ENCODE measurements at regions not wholly inside any gene's neighbourhood (a gene's known extent, or its start where the extent isn't known, plus 50 kb on each side); places are given as distances from the start of the nearest gene placed in this dataset.

GRCh38 chr1:22326931-22327330 lies 124.7 kb upstream of the ZBTB40 start:
- no peak for TF ChIP-seq MAFK (IDR thresholded peaks at IDR 0.05; ENCODE audit: low read depth, low read length)
- no peak for TF ChIP-seq CEBPB (IDR thresholded peaks at IDR 0.05; ENCODE audit: low read depth, low read length)
- no peak for TF ChIP-seq RNF2 (IDR thresholded peaks at IDR 0.05; ENCODE audit: borderline replicate concordance, low read depth, low read length, missing control alignments, poor library complexity, severe bottlenecking)
- TF ChIP-seq CBX8 (IDR thresholded peaks at IDR 0.05; ENCODE audit: borderline replicate concordance, low read depth, low read length), result no peak
- TF ChIP-seq POU5F1 (IDR thresholded peaks at IDR 0.05; ENCODE audit: low read depth, low read length), result no peak
- TF ChIP-seq RBBP5 (IDR thresholded peaks at IDR 0.05; ENCODE audit: borderline replicate concordance, low read depth, low read length), result no peak
- TF ChIP-seq KDM1A (IDR thresholded peaks at IDR 0.05; ENCODE audit: borderline replicate concordance, low read length), result no peak
- TF ChIP-seq MAX (IDR thresholded peaks at IDR 0.05), result no peak
- no peak for TF ChIP-seq POLR2A (IDR thresholded peaks at IDR 0.05; ENCODE audit: control extremely low read depth in 1 of 2, low read depth in 2 of 2, low read length in 2 of 2)
- TF ChIP-seq BACH1 (IDR thresholded peaks at IDR 0.05; ENCODE audit: low read length), result no peak
- TF ChIP-seq RAD21 (IDR thresholded peaks at IDR 0.05 in 1 of 2, conservative IDR thresholded peaks at IDR 0.05 in 1 of 2; ENCODE audit: low read depth in 2 of 2, low read length in 2 of 2), result no peak
- no peak for TF ChIP-seq SP1 (IDR thresholded peaks at IDR 0.05; ENCODE audit: low read depth, low read length)
- TF ChIP-seq CHD1 (IDR thresholded peaks at IDR 0.05; ENCODE audit: low read depth, low read length), result no peak
- TF ChIP-seq EZH2 (IDR thresholded peaks at IDR 0.05; ENCODE audit: low read depth, low read length, severe bottlenecking), result no peak
- Histone ChIP-seq H3K18ac (ENCODE audit: extremely low read depth, low read length) (no peak overlapping the region), H3K79me1 (ENCODE audit: low read depth, low read length) (no peaks in the 10 kb centered on the region), H2AK5ac (ENCODE audit: low read depth, low read length) (no peak overlapping the region), H4K8ac (ENCODE audit: extremely low read depth, insufficient read depth, low read length) (no peak overlapping the region), H3K9me3 (ENCODE audit: insufficient read depth in 2 of 2, low read depth in 1 of 2, low read length in 1 of 2) (no peaks in the 10 kb centered on the region), H3K23me2 (ENCODE audit: low read depth, low read length) (no peaks in the 10 kb centered on the region), H2AFZ (ENCODE audit: low read length) (no peak overlapping the region), H2BK15ac (ENCODE audit: low read length) (no peak overlapping the region), H3K4me2 (ENCODE audit: insufficient read depth in 1 of 2, low read depth in 2 of 2, low read length in 2 of 2) (no peak overlapping the region), H4K5ac (ENCODE audit: insufficient read length, low read depth, low read length) (no peak overlapping the region), H3K27ac (ENCODE audit: low read depth, low read length) (no peak overlapping the region), H2BK12ac (ENCODE audit: low read depth, low read length) (no peak overlapping the region), H3K9ac (replicated peaks in 1 of 4; ENCODE audit: extremely low read depth in 1 of 4, low read depth in 3 of 4, low read length in 3 of 4) (no peak overlapping the region), H2BK120ac (replicated peaks; ENCODE audit: low read depth, low read length) (no peak overlapping the region), H3K4me3 (ENCODE audit: extremely low read depth in 1 of 4, insufficient read depth in 2 of 4, low read depth in 3 of 4, low read length in 4 of 4) (no peak overlapping the region), H3K4me1 (replicated peaks in 1 of 4; ENCODE audit: control insufficient read depth in 3 of 4, insufficient read depth in 4 of 4, low read length in 3 of 4) (peaks cover 0 to 6% (median 2%) of the 10 kb centered on the region in 4 experiments; a peak in 4 of 7 replicates), H4K20me1 (replicated peaks in 1 of 2; ENCODE audit: control insufficient read depth in 1 of 2, insufficient read depth in 2 of 2, low read length in 2 of 2) (no peaks in the 10 kb centered on the region), H3K79me2 (ENCODE audit: control insufficient read depth in 1 of 2, insufficient read depth in 2 of 2, low read length in 2 of 2) (no peaks in the 10 kb centered on the region), H3K14ac (ENCODE audit: insufficient read length) (no peak overlapping the region), H3K56ac (replicated peaks; ENCODE audit: insufficient read length, low read depth, low read length) (no peak overlapping the region), H3K36me3 (ENCODE audit: control insufficient read depth in 2 of 4, insufficient read depth in 4 of 4, low read length in 3 of 4) (no peaks in the 10 kb centered on the region), H3K4ac (replicated peaks; ENCODE audit: insufficient read length, low read depth, low read length) (no peak overlapping the region), H3K23ac (ENCODE audit: insufficient read length) (no peak overlapping the region), H2BK20ac (ENCODE audit: low read length) (no peak overlapping the region), H3K27me3 (replicated peaks in 1 of 4; ENCODE audit: control insufficient read depth in 3 of 4, extremely low read depth in 1 of 4, insufficient read depth in 3 of 4, low read length in 3 of 4) (no peaks in the 10 kb centered on the region), H4K91ac (replicated peaks; ENCODE audit: insufficient read length, low read length) (no peak overlapping the region), H2BK5ac (ENCODE audit: low read depth, low read length) (no peak overlapping the region)
- POLR2A ChIA-PET (ENCODE audit: partially characterized antibody), result no interaction called here
- 89% methylated on average over 6 of the region's 6 CpGs; no CpG with 5 or more reads in 1 of the 2 experiments for WGBS, 2 experiments (ENCODE audit: extremely low coverage in 1 of 2, insufficient coverage in 1 of 2, insufficient read length in 1 of 2, insufficient replicate concordance in 2 of 2, low coverage in 1 of 2, low lambda C conversion rate in 2 of 2, missing lambda C conversion rate in 1 of 2)
- CTCF ChIA-PET (ENCODE audit: partially characterized antibody), result interaction anchor here (1.5 to 3.4 kb wide), 2 partner anchors 10 to 93 kb away, joined by 3 to 19 read pairs; no protein-coding TSS in a partner anchor
- FAIRE-seq (no peak), DNase-seq (ENCODE audit: low read depth in 1 of 2, low spot score in 2 of 2) (peak in 1 of 2 experiments; percentile 31)

Measured in H1 (cell line).